ENCODE measurements at regions not wholly inside any gene's neighbourhood (a gene's known extent, or its start where the extent isn't known, plus 50 kb on each side); places are given as distances from the start of the nearest gene placed in this dataset.

DNA sequence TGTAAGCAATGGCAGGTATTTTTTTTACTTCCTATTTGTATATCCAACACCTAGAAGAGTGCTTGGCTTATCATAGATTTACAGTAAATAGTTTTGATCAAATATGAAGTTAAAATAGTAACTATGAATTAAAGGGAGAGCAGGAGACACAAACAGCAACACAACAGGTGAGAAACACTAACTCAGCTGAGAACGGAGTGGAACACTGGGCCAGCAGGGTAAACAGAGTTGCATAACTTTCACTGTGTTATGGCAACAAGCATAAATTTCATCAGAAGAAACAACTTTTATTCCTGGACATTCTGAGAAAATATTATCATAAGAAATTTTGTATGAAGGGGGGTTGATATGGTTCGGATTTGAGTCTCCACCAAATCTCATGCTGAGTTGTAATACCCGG is 52.2 kb upstream of the SMIM30 start:
- H3K27ac ChIP-seq (ENCODE audit: low read length): no peak overlapping the region
- no peak for TF ChIP-seq TAF1 (IDR thresholded peaks at IDR 0.05; ENCODE audit: low read depth)
- TF ChIP-seq EP300 (conservative IDR thresholded peaks at IDR 0.05; ENCODE audit: poor library complexity, severe bottlenecking): no peak
- TF ChIP-seq, protein P1, sequence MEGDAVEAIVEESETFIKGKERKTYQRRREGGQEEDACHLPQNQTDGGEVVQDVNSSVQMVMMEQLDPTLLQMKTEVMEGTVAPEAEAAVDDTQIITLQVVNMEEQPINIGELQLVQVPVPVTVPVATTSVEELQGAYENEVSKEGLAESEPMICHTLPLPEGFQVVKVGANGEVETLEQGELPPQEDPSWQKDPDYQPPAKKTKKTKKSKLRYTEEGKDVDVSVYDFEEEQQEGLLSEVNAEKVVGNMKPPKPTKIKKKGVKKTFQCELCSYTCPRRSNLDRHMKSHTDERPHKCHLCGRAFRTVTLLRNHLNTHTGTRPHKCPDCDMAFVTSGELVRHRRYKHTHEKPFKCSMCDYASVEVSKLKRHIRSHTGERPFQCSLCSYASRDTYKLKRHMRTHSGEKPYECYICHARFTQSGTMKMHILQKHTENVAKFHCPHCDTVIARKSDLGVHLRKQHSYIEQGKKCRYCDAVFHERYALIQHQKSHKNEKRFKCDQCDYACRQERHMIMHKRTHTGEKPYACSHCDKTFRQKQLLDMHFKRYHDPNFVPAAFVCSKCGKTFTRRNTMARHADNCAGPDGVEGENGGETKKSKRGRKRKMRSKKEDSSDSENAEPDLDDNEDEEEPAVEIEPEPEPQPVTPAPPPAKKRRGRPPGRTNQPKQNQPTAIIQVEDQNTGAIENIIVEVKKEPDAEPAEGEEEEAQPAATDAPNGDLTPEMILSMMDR (IDR thresholded peaks at IDR 0.05; ENCODE audit: poor library complexity, severe bottlenecking): no peak
- TF ChIP-seq EZH2 (IDR thresholded peaks at IDR 0.05; ENCODE audit: borderline replicate concordance, insufficient read depth, low read length, poor library complexity, severe bottlenecking): no peak
- TF ChIP-seq RAD21 (conservative IDR thresholded peaks at IDR 0.05): no peak
- TF ChIP-seq SMC3 (conservative IDR thresholded peaks at IDR 0.05; ENCODE audit: poor library complexity): no peak
- TF ChIP-seq MXI1 (conservative IDR thresholded peaks at IDR 0.05; ENCODE audit: poor library complexity, severe bottlenecking): no peak
- TF ChIP-seq POLR2AphosphoS5 (IDR thresholded peaks at IDR 0.05): no peak
- TF ChIP-seq, protein P2, sequence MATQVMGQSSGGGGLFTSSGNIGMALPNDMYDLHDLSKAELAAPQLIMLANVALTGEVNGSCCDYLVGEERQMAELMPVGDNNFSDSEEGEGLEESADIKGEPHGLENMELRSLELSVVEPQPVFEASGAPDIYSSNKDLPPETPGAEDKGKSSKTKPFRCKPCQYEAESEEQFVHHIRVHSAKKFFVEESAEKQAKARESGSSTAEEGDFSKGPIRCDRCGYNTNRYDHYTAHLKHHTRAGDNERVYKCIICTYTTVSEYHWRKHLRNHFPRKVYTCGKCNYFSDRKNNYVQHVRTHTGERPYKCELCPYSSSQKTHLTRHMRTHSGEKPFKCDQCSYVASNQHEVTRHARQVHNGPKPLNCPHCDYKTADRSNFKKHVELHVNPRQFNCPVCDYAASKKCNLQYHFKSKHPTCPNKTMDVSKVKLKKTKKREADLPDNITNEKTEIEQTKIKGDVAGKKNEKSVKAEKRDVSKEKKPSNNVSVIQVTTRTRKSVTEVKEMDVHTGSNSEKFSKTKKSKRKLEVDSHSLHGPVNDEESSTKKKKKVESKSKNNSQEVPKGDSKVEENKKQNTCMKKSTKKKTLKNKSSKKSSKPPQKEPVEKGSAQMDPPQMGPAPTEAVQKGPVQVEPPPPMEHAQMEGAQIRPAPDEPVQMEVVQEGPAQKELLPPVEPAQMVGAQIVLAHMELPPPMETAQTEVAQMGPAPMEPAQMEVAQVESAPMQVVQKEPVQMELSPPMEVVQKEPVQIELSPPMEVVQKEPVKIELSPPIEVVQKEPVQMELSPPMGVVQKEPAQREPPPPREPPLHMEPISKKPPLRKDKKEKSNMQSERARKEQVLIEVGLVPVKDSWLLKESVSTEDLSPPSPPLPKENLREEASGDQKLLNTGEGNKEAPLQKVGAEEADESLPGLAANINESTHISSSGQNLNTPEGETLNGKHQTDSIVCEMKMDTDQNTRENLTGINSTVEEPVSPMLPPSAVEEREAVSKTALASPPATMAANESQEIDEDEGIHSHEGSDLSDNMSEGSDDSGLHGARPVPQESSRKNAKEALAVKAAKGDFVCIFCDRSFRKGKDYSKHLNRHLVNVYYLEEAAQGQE (IDR thresholded peaks at IDR 0.05; ENCODE audit: borderline replicate concordance): no peak
- H3K36me3 ChIP-seq (ENCODE audit: insufficient read depth, low read length): no peaks in the 10 kb centered on the region

More for the DNA sequence above, 52.2 kb upstream of the SMIM30 start:
- H3F3A ChIP-seq (ENCODE audit: insufficient read depth, low read length, poor library complexity, severe bottlenecking): no peaks in the 10 kb centered on the region
- H2AFZ ChIP-seq (ENCODE audit: low read depth, low read length): no peak overlapping the region
- H3K9ac ChIP-seq (ENCODE audit: low read length): no peak overlapping the region
- H4K20me1 ChIP-seq (ENCODE audit: insufficient read depth): no peaks in the 10 kb centered on the region
- H3K4me2 ChIP-seq (ENCODE audit: low read length): no peak overlapping the region
- no peaks in the 10 kb centered on the region for H3K9me2 ChIP-seq (ENCODE audit: insufficient read depth, low read length)
- no peak overlapping the region for H3K4me3 ChIP-seq (ENCODE audit: low read length)
- H3K9me3 ChIP-seq (ENCODE audit: low read length): no peaks in the 10 kb centered on the region
- H3K27me3 ChIP-seq (ENCODE audit: insufficient read depth, low read depth, low read length): no peaks in the 10 kb centered on the region
- H3K79me2 ChIP-seq (replicated peaks; ENCODE audit: insufficient read depth, low read length): no peaks in the 10 kb centered on the region
